DND-41 (cell line): ENCODE measurements at regions not wholly inside any gene's neighbourhood (a gene's known extent, or its start where the extent isn't known, plus 50 kb on each side); places are given as distances from the start of the nearest gene placed in this dataset.

Experiments used
- EZH2 ChIP-seq: IDR thresholded peaks from 3 replicates; pipeline ENCODE4 v1.6.1; 2012; ENCODE audit warnings: borderline replicate concordance, low read depth, mild to moderate bottlenecking, moderate library complexity, low read length, inconsistent platforms; ENCODE audit not compliant: severe bottlenecking
- TF ChIP-seq, protein P1 (sequence below): IDR thresholded peaks from 2 replicates; pipeline ENCODE4 v1.5.1; 2012; ENCODE audit warnings: borderline replicate concordance, low read length, moderate library complexity, mild to moderate bottlenecking; ENCODE audit not compliant: poor library complexity, severe bottlenecking; ENCODE audit errors: extremely low read depth

DNA sequence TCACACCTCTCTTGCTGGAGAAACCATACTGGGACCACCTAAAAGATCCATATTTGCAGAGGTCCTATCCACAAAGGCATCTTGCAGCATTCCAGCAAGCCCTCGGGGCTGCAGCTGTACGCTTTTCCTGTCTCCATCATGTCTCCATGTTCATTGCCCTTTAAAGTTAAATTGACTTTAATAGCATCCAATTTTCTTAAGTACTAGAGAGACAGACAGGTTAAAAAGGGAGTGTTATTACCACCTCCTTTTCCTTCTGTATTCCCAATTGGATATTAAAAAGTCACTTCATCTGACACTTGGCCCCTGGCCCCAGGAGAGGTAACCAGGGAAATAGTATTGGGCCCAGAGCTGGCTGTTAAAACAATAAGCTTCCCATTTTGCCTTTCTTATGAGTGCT, 178.6 kb downstream of the UNC5CL start:
- TF ChIP-seq EZH2: no peak
- TF ChIP-seq, protein P1, sequence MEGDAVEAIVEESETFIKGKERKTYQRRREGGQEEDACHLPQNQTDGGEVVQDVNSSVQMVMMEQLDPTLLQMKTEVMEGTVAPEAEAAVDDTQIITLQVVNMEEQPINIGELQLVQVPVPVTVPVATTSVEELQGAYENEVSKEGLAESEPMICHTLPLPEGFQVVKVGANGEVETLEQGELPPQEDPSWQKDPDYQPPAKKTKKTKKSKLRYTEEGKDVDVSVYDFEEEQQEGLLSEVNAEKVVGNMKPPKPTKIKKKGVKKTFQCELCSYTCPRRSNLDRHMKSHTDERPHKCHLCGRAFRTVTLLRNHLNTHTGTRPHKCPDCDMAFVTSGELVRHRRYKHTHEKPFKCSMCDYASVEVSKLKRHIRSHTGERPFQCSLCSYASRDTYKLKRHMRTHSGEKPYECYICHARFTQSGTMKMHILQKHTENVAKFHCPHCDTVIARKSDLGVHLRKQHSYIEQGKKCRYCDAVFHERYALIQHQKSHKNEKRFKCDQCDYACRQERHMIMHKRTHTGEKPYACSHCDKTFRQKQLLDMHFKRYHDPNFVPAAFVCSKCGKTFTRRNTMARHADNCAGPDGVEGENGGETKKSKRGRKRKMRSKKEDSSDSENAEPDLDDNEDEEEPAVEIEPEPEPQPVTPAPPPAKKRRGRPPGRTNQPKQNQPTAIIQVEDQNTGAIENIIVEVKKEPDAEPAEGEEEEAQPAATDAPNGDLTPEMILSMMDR: no peak
